Stimulated activated naive CD8-positive, alpha-beta T cell treated with anti-CD3 and anti-CD28 coated beads, Interleukin-15, amount 100 ng/mL, for 72 hours (primary cell): ENCODE measurements at regions not wholly inside any gene's neighbourhood (a gene's known extent, or its start where the extent isn't known, plus 50 kb on each side); places are given as distances from the start of the nearest gene placed in this dataset.
"Not testable (repeated sequence)": the region's sequence is repeated elsewhere in the genome, so short reads cannot be mapped to it uniquely, and the experiment has no call there.

Source experiments
- ATAC-seq: fragments of 150-1000 bp; cut with Tn5 transposase; 2 replicates; pipeline ENCODE4 v1.10.0; 2021; ENCODE audit warnings: mild to moderate bottlenecking, moderate library complexity
- DNase-seq, 2 donors: peaks; one replicate each; pipeline ENCODE4 v3.0.0; 2021 to 2022
- H3K27ac Mint-ChIP-seq, 2 donors: one replicate each; pipeline ENCODE4 v1.8.0; 2022; ENCODE audit warnings: mild to moderate bottlenecking in 2 of 2, mixed read lengths in 2 of 2, moderate library complexity in 2 of 2
- H3K27me3 Mint-ChIP-seq: one replicate; pipeline ENCODE4 v1.8.0; 2022; ENCODE audit warnings: mixed read lengths
- H3K4me1 Mint-ChIP-seq: one replicate; pipeline ENCODE4 v1.8.0; 2022; ENCODE audit warnings: mild to moderate bottlenecking, mixed read lengths
- H3K4me3 Mint-ChIP-seq, 2 donors: one replicate each; pipeline ENCODE4 v1.8.0; 2022; ENCODE audit warnings: mild to moderate bottlenecking in 2 of 2, mixed read lengths in 2 of 2, moderate library complexity in 1 of 2
- H3K9me3 Mint-ChIP-seq, 2 donors: one replicate each; pipeline ENCODE4 v1.8.0; 2022; ENCODE audit warnings: mixed read lengths in 2 of 2

GRCh38 chr5:138702166-138703077 lies 50.8 kb upstream of the CTNNA1 start:
- H3K4me3 Mint-ChIP-seq = no peak overlapping the region
- ATAC-seq = no peak
- no peaks in the 10 kb centered on the region for H3K4me1 Mint-ChIP-seq
- H3K27ac Mint-ChIP-seq = peak overlapping the region; percentile 48 to 54
- no peaks in the 10 kb centered on the region for H3K9me3 Mint-ChIP-seq
- no peak for DNase-seq
- peaks cover 90% of the 10 kb centered on the region for H3K27me3 Mint-ChIP-seq

- H3K27ac Mint-ChIP-seq = no peak overlapping the region
- H3K9me3 Mint-ChIP-seq = no peaks in the 10 kb centered on the region
- DNase-seq (no peak), ATAC-seq (no peak)
- no peak overlapping the region for H3K4me3 Mint-ChIP-seq
- H3K27me3 Mint-ChIP-seq = peaks cover 89% of the 10 kb centered on the region
- no peaks in the 10 kb centered on the region for H3K4me1 Mint-ChIP-seq
Observed at GRCh38 chr5:138701678-138702077, 51.5 kb upstream of the CTNNA1 start.

- H3K27ac Mint-ChIP-seq = no peak overlapping the region
- H3K4me1 Mint-ChIP-seq = no peaks in the 10 kb centered on the region
- H3K27me3 Mint-ChIP-seq = peaks cover 81% of the 10 kb centered on the region
- no peaks in the 10 kb centered on the region for H3K9me3 Mint-ChIP-seq
- DNase-seq (no peak), ATAC-seq (no peak)
- H3K4me3 Mint-ChIP-seq = no peak overlapping the region
Observed at GRCh38 chr5:138700581-138701362, 52.5 kb upstream of the CTNNA1 start.

GRCh38 chr5:138699482-138699881 lies 53.7 kb upstream of the CTNNA1 start:
- Mint-ChIP-seq H3K4me3 (no peak overlapping the region), H3K27me3 (peaks cover 77% of the 10 kb centered on the region), H3K9me3 (no peaks in the 10 kb centered on the region), H3K4me1 (no peaks in the 10 kb centered on the region), H3K27ac (peak overlapping the region in 1 of 2 donors; percentile 40)
- DNase-seq (no peak), ATAC-seq (no peak)

- H3K4me3 Mint-ChIP-seq = no peak overlapping the region
- peaks cover 80% of the 10 kb centered on the region for H3K27me3 Mint-ChIP-seq
- ATAC-seq (no peak), DNase-seq (no peak)
- H3K4me1 Mint-ChIP-seq = no peaks in the 10 kb centered on the region
- no peak overlapping the region for H3K27ac Mint-ChIP-seq
- H3K9me3 Mint-ChIP-seq = no peaks in the 10 kb centered on the region
Observed at GRCh38 chr5:138698713-138699112, 54.5 kb upstream of the CTNNA1 start.

- Mint-ChIP-seq H3K27me3 (peaks cover 80% of the 10 kb centered on the region), H3K27ac (no peak overlapping the region), H3K4me3 (no peak overlapping the region), H3K4me1 (no peaks in the 10 kb centered on the region), H3K9me3 (no peaks in the 10 kb centered on the region)
- ATAC-seq (no peak), DNase-seq (no peak)
Observed at GRCh38 chr5:138697720-138698360, 55.4 kb upstream of the CTNNA1 start.

- H3K27me3 Mint-ChIP-seq = peaks cover 80% of the 10 kb centered on the region
- H3K9me3 Mint-ChIP-seq = peaks cover 4 to 12% of the 10 kb centered on the region in 2 donors
- no peak overlapping the region for H3K27ac Mint-ChIP-seq
- H3K4me3 Mint-ChIP-seq = no peak overlapping the region
- DNase-seq (no peak), ATAC-seq (no peak)
- no peaks in the 10 kb centered on the region for H3K4me1 Mint-ChIP-seq
Observed at GRCh38 chr5:138696501-138696900, 56.7 kb upstream of the CTNNA1 start.

- Mint-ChIP-seq H3K27me3 (peaks cover 80% of the 10 kb centered on the region), H3K27ac (no peak overlapping the region), H3K9me3 (peaks cover 4 to 14% of the 10 kb centered on the region in 2 donors), H3K4me3 (no peak overlapping the region), H3K4me1 (no peaks in the 10 kb centered on the region)
- ATAC-seq = no peak
- DNase-seq = no peak
Observed at GRCh38 chr5:138695781-138696180, 57.4 kb upstream of the CTNNA1 start.

- Mint-ChIP-seq H3K4me1 (no peaks in the 10 kb centered on the region), H3K9me3 (peaks cover 4 to 14% of the 10 kb centered on the region in 2 donors), H3K4me3 (no peak overlapping the region), H3K27ac (no peak overlapping the region), H3K27me3 (peaks cover 69% of the 10 kb centered on the region)
- no peak for DNase-seq
- no peak for ATAC-seq
Observed at GRCh38 chr5:138694146-138694545, 59.1 kb upstream of the CTNNA1 start.

- H3K4me1 Mint-ChIP-seq = no peaks in the 10 kb centered on the region
- peaks cover 76% of the 10 kb centered on the region for H3K27me3 Mint-ChIP-seq
- H3K27ac Mint-ChIP-seq = no peak overlapping the region
- H3K9me3 Mint-ChIP-seq = peaks cover 4 to 14% of the 10 kb centered on the region in 2 donors
- ATAC-seq = no peak
- no peak for DNase-seq
- H3K4me3 Mint-ChIP-seq = no peak overlapping the region
Observed at GRCh38 chr5:138692370-138692769, 60.9 kb upstream of the CTNNA1 start.

- H3K27ac Mint-ChIP-seq = no peak overlapping the region
- H3K4me3 Mint-ChIP-seq = no peak overlapping the region
- H3K27me3 Mint-ChIP-seq = peaks cover 78% of the 10 kb centered on the region
- no peaks in the 10 kb centered on the region for H3K4me1 Mint-ChIP-seq
- no peak for ATAC-seq
- DNase-seq = no peak
- H3K9me3 Mint-ChIP-seq = peaks cover 7 to 22% of the 10 kb centered on the region in 2 donors
Observed at GRCh38 chr5:138686668-138687067, 66.6 kb upstream of the CTNNA1 start.

- Mint-ChIP-seq H3K9me3 (peaks cover 5 to 19% of the 10 kb centered on the region in 2 donors), H3K27ac (no peak overlapping the region), H3K27me3 (peaks cover 78% of the 10 kb centered on the region), H3K4me3 (no peak overlapping the region), H3K4me1 (no peaks in the 10 kb centered on the region)
- no peak for ATAC-seq
- DNase-seq = no peak
Observed at GRCh38 chr5:138685193-138685745, 68.0 kb upstream of the CTNNA1 start.

- H3K4me1 Mint-ChIP-seq, DNase-seq, H3K4me3 Mint-ChIP-seq, ATAC-seq, H3K27ac Mint-ChIP-seq: not testable (repeated sequence)
- Mint-ChIP-seq H3K27me3 (peaks cover 79% of the 10 kb centered on the region), H3K9me3 (peaks cover 5 to 19% of the 10 kb centered on the region in 2 donors)
Observed at GRCh38 chr5:138682462-138682861, 70.8 kb upstream of the CTNNA1 start.

- H3K27me3 Mint-ChIP-seq = peaks cover 82% of the 10 kb centered on the region
- DNase-seq, H3K27ac Mint-ChIP-seq, H3K4me3 Mint-ChIP-seq, H3K4me1 Mint-ChIP-seq, ATAC-seq: not testable (repeated sequence)
- peaks cover 14 to 19% of the 10 kb centered on the region in 2 donors for H3K9me3 Mint-ChIP-seq
Observed at GRCh38 chr5:138678826-138679225, 74.4 kb upstream of the CTNNA1 start.

- no peak for DNase-seq
- H3K27me3 Mint-ChIP-seq = peaks cover 83% of the 10 kb centered on the region
- H3K27ac Mint-ChIP-seq = no peak overlapping the region
- H3K4me3 Mint-ChIP-seq = no peak overlapping the region
- no peaks in the 10 kb centered on the region for H3K4me1 Mint-ChIP-seq
- ATAC-seq = no peak
- H3K9me3 Mint-ChIP-seq = peaks cover 17% of the 10 kb centered on the region in 2 donors
Observed at GRCh38 chr5:138677782-138678181, 75.4 kb upstream of the CTNNA1 start.
